Stimulated activated CD4-positive, alpha-beta T cell treated with anti-CD3 and anti-CD28 coated beads, Interleukin-2, amount 100 ng/mL, for 24 hours (primary cell): ENCODE measurements at regions not wholly inside any gene's neighbourhood (a gene's known extent, or its start where the extent isn't known, plus 50 kb on each side); places are given as distances from the start of the nearest gene placed in this dataset.

Experiments
- DNase-seq, 2 donors: peaks; one replicate each; pipeline ENCODE4 v3.0.0-alpha.2; 2020

- DNase-seq = no peak
Measured at GRCh38 chr10:131677671-131678070, 223.1 kb upstream of the PPP2R2D start.

- no peak for DNase-seq
Measured at GRCh38 chr10:131678171-131678570, 222.6 kb upstream of the PPP2R2D start.

GRCh38 chr10:131678613-131679012, 222.2 kb upstream of the PPP2R2D start:
- DNase-seq = no peak

- no peak for DNase-seq
Measured at GRCh38 chr10:131679926-131680325, 220.9 kb upstream of the PPP2R2D start.

DNA sequence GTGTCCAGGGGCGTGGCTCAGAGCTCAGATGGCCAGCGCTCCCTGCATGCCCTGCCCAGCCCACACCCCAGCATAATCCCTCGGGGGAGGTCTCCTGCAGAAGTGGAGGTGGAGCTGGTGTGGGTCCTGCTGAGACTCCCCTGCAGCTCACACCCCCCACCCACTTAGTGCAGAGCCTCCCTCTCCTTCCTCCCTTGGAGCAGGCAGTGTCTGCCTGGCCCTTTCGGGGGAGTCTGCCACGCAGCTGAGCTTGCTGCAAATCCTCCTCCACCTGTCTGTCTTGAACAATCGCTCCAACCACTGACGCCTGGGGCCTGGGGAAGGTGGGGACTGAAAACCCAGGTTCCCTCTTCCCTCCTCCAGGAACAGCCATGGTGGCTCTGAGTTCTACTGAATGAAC, 219.7 kb upstream of the PPP2R2D start:
- DNase-seq = no peak

DNA sequence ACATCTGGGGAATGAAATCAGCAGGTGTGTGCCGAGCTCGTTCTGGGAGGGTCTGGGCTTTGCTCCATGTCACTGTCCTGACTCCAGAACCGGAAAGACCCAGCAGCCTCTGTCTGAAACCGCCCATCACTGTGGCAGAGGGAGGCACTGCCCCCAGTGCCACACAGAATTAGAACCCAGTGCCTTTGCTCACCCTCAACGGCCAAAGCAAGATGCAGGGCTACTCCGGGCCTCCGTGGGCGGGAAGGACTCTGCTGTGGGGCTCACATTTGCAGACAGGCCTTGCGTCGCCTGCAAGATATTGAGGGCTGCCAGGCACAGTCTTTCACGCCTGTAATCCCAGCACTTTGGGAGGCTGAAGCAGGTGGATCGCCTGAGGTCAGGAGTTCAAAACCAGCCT, 219.2 kb upstream of the PPP2R2D start:
- DNase-seq = no peak

GRCh38 chr10:131682271-131682962, 218.4 kb upstream of the PPP2R2D start:
- no peak for DNase-seq

DNA sequence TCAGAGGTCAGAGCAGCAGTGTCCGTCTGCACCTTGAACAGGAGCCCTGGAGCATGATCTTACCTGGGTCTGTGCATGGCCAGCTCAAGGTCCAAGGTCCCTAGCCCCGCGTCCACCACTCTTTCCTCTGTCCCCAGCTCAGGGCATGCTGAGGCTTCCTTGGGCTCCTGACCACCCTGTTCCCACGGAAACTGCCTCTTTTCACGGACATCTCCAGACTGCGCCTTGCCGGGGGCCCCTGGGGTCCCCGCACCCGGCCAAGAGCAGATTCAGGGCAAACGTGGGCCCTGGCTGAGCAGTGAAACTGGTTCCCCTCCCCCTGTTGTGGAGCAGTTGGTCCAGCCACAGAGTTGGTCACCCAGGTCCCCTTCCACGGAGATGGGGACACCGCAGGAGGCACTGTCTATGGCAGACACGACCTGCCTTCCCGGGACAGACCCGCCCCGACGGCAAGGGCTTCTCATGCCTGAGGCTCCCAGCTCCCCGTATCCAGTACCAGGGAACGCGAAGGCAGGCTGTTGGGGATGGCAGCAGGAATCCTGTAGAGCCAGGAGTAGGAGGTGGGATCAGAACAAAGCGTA, 217.4 kb upstream of the PPP2R2D start:
- DNase-seq = no peak

GRCh38 chr10:131683941-131684340, 216.9 kb upstream of the PPP2R2D start:
- no peak for DNase-seq

GRCh38 chr10:131685007-131685406, 215.8 kb upstream of the PPP2R2D start:
- DNase-seq = no peak

DNA sequence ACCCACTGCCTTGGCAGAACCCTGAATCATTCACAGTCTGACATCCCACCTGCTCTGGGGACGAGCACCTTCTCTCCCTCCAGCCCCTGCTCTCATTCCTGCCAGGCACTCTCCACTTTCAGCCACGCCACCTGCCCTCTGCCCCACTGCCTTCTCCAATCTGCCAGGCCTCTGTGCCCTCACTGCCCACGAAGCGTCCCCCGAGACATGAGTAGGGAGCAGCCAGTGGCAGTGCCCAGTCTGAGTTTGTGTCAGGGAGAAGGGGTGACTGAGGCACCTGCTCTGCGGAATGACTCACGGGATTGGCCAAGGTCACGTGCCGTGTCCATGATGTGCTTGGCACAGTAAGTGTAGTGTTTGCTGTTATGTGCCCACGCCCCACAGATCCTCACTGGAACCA, 215.2 kb upstream of the PPP2R2D start:
- DNase-seq = no peak

- DNase-seq = no peak
Measured at GRCh38 chr10:131686781-131687420, 213.9 kb upstream of the PPP2R2D start.

GRCh38 chr10:131688304-131688703, 212.5 kb upstream of the PPP2R2D start:
- DNase-seq = no peak

DNA sequence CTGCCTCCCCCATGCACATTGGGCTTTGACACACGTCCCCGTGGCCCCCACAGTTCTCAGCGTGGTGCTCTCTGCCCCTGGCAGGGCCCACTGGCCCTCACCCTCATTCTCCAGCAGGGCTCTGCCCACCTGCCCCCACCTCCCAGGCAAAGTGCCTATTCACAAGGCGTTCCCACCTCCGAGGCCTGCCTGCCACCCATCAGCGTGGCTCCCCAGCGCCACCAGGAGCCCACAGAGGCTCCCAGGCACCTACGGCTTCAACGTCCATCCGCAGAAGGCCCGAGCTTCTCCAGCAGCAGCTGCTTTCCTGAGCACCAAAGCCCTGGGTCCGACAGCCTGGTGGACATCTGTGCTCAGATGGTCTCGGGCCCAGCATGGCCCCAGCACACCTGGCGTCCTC, 211.8 kb upstream of the PPP2R2D start:
- DNase-seq = no peak

DNA sequence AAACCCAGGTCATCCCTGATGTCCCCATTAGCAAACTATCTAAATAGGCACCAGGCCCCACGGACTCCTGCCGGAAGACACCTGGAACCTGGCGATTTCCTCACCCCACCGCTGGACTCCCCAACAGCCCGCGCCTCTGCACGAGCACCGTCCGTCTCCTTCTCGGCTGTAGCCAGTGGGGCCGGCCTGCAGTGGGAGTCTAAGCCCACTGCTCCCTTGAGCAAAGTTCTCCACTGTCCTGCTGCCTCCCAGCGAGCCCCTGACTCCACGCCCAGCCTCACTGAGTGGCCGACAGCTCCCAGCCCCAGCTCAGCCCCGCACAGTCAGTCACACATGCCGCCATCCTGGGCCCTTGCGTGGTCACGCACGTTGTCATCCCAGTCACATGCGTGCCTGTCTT, 211.3 kb upstream of the PPP2R2D start:
- DNase-seq = no peak

- DNase-seq = no peak
Measured at GRCh38 chr10:131689954-131690757, 210.7 kb upstream of the PPP2R2D start.

DNA sequence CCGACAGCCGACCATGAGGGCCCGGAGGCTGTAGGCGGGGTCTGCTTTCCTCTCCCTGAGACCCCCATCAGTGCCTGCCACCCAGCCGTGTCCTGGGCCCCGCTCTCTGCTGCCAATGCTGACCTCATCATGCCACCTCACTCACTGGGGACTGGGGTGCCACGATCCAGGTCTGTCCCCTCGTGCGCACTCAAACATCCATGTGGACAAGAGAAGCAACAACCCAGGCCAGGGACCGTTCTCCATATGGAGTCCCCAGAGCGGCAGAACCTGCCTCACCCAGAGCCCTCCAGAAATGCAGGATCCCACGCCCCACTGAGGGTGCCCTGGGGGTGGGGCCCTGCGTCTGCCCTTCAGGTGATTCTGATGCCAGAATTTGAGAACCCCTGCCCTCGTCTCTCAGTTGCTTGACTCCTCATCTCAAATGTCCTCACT, 210.0 kb upstream of the PPP2R2D start:
- no peak for DNase-seq

GRCh38 chr10:131691481-131692090, 209.2 kb upstream of the PPP2R2D start:
- no peak for DNase-seq

DNA sequence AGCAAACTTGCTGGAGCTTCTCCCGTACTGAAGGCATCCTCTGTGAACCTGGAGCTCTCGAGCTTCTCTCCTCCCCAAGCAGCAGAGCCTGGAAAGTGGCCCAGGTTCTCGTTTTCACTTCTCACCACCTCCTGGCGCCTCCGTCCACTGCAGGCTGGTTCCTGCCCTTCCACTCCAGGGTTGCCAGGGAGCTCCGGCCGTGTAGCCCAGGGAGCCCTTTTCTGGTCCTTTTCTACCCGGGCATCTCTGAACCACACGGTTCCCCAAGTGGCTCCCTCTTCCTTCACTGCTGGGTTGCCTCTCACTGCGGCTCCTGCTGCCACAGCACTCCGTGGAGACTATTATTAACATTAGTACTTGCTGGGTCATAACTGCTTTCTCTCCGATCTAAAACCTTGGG, 208.6 kb upstream of the PPP2R2D start:
- no peak for DNase-seq

GRCh38 chr10:131692686-131693334, 208.0 kb upstream of the PPP2R2D start:
- DNase-seq = no peak

- DNase-seq = no peak
Measured at GRCh38 chr10:131693766-131694165, 207.0 kb upstream of the PPP2R2D start.

DNA sequence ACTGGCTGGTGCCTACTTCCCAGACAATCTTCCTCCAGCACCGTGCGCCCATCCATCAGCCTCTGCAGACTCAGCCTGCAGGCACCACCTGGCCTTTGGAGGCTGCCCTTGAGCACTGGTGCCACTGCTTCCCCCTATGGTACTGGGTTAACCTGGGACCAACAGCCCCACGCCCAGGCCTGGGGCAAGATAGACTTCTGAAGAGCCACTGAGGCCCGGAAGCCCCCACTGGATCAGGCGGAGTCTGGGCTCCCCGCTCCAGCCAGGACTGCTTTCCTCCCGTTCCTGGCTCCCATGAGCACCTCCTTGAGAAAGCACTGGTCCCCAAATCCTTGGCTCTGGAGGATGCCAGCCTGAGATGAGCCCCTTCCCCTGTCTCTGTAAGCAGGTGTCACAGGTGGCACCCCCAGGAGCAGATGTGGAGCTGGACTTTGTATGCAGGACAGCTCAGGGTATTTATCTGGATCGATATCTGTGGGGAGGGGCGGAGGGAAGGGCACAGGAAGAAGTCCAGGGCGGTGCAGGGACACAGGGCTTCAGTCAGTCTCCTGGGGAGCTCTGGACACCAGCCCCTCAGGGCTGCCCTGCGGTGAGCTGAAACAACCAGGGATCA, 206.5 kb upstream of the PPP2R2D start:
- DNase-seq = no peak
